ENCODE measurements at regions not wholly inside any gene's neighbourhood (a gene's known extent, or its start where the extent isn't known, plus 50 kb on each side); places are given as distances from the start of the nearest gene placed in this dataset.

DNA sequence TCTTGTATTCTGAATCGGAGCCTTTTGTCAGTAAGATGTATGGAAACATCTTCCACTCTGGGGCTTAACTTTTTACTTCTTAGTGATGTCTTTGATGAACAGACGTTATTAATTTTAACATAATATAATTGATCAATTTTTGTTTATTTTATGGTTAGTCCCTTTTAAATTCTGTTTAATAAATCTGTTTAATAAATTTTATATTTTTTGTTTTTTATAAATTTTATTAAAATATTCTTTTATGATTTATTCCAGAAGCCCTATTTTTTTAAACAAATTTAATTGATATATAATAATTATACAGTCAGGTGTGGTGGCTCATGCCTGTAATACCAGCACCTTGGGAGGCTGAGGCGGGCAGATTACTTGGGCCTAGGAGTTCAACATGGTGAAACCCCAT is 235.1 kb downstream of the AEBP2 start:
- TF ChIP-seq, protein P1, sequence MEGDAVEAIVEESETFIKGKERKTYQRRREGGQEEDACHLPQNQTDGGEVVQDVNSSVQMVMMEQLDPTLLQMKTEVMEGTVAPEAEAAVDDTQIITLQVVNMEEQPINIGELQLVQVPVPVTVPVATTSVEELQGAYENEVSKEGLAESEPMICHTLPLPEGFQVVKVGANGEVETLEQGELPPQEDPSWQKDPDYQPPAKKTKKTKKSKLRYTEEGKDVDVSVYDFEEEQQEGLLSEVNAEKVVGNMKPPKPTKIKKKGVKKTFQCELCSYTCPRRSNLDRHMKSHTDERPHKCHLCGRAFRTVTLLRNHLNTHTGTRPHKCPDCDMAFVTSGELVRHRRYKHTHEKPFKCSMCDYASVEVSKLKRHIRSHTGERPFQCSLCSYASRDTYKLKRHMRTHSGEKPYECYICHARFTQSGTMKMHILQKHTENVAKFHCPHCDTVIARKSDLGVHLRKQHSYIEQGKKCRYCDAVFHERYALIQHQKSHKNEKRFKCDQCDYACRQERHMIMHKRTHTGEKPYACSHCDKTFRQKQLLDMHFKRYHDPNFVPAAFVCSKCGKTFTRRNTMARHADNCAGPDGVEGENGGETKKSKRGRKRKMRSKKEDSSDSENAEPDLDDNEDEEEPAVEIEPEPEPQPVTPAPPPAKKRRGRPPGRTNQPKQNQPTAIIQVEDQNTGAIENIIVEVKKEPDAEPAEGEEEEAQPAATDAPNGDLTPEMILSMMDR (IDR thresholded peaks at IDR 0.05), result no peak
- no peak for TF ChIP-seq EZH2 (IDR thresholded peaks at IDR 0.05; ENCODE audit: borderline replicate concordance, insufficient read depth, low read depth, low read length, poor library complexity, severe bottlenecking)

Data from B cell (primary cell).